ENCODE measurements at regions not wholly inside any gene's neighbourhood (a gene's known extent, or its start where the extent isn't known, plus 50 kb on each side); places are given as distances from the start of the nearest gene placed in this dataset.
"Not testable (repeated sequence)": the region's sequence is repeated elsewhere in the genome, so short reads cannot be mapped to it uniquely, and the experiment has no call there.

GRCh38 chr7:86983654-86984053 is 75.8 kb downstream of the ELAPOR2 start:
- not testable (repeated sequence) for TF ChIP-seq EZH2phosphoT487 (IDR thresholded peaks at IDR 0.05; ENCODE audit: insufficient read depth, low read depth); EZH2 (IDR thresholded peaks at IDR 0.05; ENCODE audit: insufficient read depth, poor library complexity, severe bottlenecking)
